Esophagus squamous epithelium (tissue), 5 donors: ENCODE measurements at regions not wholly inside any gene's neighbourhood (a gene's known extent, or its start where the extent isn't known, plus 50 kb on each side); places are given as distances from the start of the nearest gene placed in this dataset.
"Not testable (repeated sequence)": the region's sequence is repeated elsewhere in the genome, so short reads cannot be mapped to it uniquely, and the experiment has no call there.

Experiments
- DNase-seq: peaks from one replicate; lab custom pipeline; 2025; lab: John Stamatoyannopoulos, UW
- H3K27ac ChIP-seq, 4 donors: fragments of 200-600 bp; sonication (generic); one replicate each; pipeline ENCODE4 v1.5.1; 2016 to 2019; ENCODE audit warnings: mild to moderate bottlenecking in 1 of 4
- H3K27me3 ChIP-seq, 4 donors: fragments of 200-600 bp; sonication (generic); 1 replicate in 3 of 4; 2 replicates in 1 of 4; pipeline versions ENCODE4 v1.5.1 to v1.6.0; 2017 to 2021; ENCODE audit warnings: antibody characterized with exemption in 1 of 4
- H3K36me3 ChIP-seq, 3 donors: fragments of 200-600 bp; sonication (generic); one replicate each; pipeline ENCODE4 v1.5.1; 2016 to 2019
- H3K4me1 ChIP-seq, 3 donors: fragments of 200-600 bp; sonication (generic); one replicate each; pipeline ENCODE4 v1.5.1; 2017 to 2019
- H3K4me3 ChIP-seq, 4 donors: fragments of 200-600 bp; sonication (generic); 1 replicate in 3 of 4; 2 replicates in 1 of 4; pipeline ENCODE4 v1.5.1; 2016 to 2019; ENCODE audit warnings: mild to moderate bottlenecking in 2 of 4, moderate library complexity in 1 of 4
- H3K9me3 ChIP-seq, 3 donors: fragments of 200-600 bp; sonication (generic); one replicate each; pipeline ENCODE4 v1.5.1; 2016 to 2019
- POLR2A ChIP-seq, 4 donors: fragments of 450-650 bp; IDR thresholded peaks; one replicate each; pipeline ENCODE4 v1.6.1; 2017; ENCODE audit warnings: antibody characterized with exemption in 4 of 4, mild to moderate bottlenecking in 4 of 4, moderate library complexity in 3 of 4
- WGBS, 2 donors: methylation state at CpG; one replicate each; pipeline ENCODE4 v1.1.5; 2018; 5-methylcytosine and 5-hydroxymethylcytosine counted together
- intact Hi-C: fragments of 100-400 bp; cut with DNase I; formaldehyde crosslinking; loops from one replicate; pipeline ENCODE4 v1.15.0; 2022
- TF ChIP-seq, protein P1 (sequence below), 6 experiments: fragments of 450-650 bp in 4 of 6; fragments of 200-600 bp in 2 of 6; sonication (generic) in 2 of 6; IDR thresholded peaks; one replicate each; pipeline ENCODE4 v1.5.1; 2016 to 2019; ENCODE audit warnings: antibody characterized with exemption in 6 of 6, mild to moderate bottlenecking in 4 of 6, moderate library complexity in 4 of 6
- donor health status: DM: yes; HTN: yes; CAD: no.

- intact Hi-C loops, H3K9me3 ChIP-seq, H3K36me3 ChIP-seq, DNase-seq, H3K4me1 ChIP-seq, H3K27me3 ChIP-seq: not testable (repeated sequence)
- Histone ChIP-seq H3K27ac (peak overlapping the region; percentile 86 to 97 (median 93)), H3K4me3 (peak overlapping the region; percentile 51 to 76 (median 71))
- WGBS, 2 donors = 0 to 1% methylated on average over 5 to 8 of the region's 47 CpGs
- TF ChIP-seq, protein P1, sequence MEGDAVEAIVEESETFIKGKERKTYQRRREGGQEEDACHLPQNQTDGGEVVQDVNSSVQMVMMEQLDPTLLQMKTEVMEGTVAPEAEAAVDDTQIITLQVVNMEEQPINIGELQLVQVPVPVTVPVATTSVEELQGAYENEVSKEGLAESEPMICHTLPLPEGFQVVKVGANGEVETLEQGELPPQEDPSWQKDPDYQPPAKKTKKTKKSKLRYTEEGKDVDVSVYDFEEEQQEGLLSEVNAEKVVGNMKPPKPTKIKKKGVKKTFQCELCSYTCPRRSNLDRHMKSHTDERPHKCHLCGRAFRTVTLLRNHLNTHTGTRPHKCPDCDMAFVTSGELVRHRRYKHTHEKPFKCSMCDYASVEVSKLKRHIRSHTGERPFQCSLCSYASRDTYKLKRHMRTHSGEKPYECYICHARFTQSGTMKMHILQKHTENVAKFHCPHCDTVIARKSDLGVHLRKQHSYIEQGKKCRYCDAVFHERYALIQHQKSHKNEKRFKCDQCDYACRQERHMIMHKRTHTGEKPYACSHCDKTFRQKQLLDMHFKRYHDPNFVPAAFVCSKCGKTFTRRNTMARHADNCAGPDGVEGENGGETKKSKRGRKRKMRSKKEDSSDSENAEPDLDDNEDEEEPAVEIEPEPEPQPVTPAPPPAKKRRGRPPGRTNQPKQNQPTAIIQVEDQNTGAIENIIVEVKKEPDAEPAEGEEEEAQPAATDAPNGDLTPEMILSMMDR (IDR thresholded peaks at IDR 0.05) = peak in 1 of 6 experiments; percentile 5
These were observed 53.6 kb upstream of the PLGLB1 start for GRCh38 chr2:87075054-87075790.

DNA sequence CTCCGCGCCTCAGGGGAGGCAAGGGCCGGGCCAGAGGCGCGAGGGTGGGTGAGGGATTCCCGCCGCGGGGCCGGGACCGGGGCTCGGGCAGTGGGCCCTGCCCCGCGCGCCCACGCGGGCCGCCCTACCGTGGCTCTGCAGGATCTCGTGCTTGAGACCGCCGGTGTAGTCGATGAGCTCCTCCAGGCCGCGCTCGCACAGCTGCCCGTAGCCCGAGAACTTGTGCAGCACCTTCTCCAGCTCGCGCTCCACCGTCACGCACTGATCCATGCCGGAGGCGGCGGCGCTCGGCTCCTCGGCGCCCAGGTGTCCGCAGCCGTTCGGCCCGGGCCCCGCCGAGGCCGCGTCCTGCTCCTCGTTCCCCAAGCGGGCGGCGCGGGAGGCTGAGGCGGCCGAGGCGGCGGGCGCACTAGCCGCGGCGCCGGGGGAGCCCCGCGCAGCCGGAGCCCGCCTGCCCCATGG is 54.2 kb upstream of the PLGLB1 start:
- not testable (repeated sequence) for DNase-seq, H3K36me3 ChIP-seq
- WGBS, 2 donors = 0% methylated on average over 8 of the region's 64 CpGs; no CpG with 5 or more reads in 1 of the 2 donors

GRCh38 chr2:87076253-87077123 is 54.8 kb upstream of the PLGLB1 start:
- H3K27me3 ChIP-seq, H3K4me1 ChIP-seq, H3K36me3 ChIP-seq, H3K9me3 ChIP-seq, intact Hi-C loops, DNase-seq: not testable (repeated sequence)
- H3K27ac ChIP-seq = peak overlapping the region; percentile 86 to 97 (median 93)
- peak overlapping the region; percentile 51 to 76 (median 71) for H3K4me3 ChIP-seq
- 0% methylated on average over 5 of the region's 84 CpGs; no CpG with 5 or more reads in 1 of the 2 donors for WGBS, 2 donors
- TF ChIP-seq POLR2A (IDR thresholded peaks at IDR 0.05) = peak in 2 of 4 donors; percentile 86 to 88

More for the DNA sequence above, 54.2 kb upstream of the PLGLB1 start:
- H3K4me1 ChIP-seq, H3K27me3 ChIP-seq, H3K9me3 ChIP-seq, intact Hi-C loops: not testable (repeated sequence)
- H3K4me3 ChIP-seq = peak overlapping the region; percentile 51 to 76 (median 71)
- peak overlapping the region; percentile 86 to 97 (median 93) for H3K27ac ChIP-seq

DNA sequence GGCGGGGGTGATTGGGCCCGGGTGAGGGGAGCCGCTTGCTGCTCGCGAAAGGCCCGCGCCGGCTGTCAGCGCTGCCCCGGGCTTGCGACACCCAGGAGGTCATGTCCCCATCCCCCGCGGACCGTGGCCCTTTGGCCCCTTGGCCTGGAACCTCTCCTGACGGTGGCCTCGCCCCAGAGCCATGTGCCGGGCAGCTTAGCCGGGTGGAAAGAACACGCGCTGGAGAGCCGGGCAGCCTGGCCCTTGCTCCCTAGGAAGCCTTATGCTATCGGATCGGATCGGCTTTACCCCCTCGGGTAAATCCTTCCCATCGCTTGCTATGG is 55.4 kb upstream of the PLGLB1 start:
- H3K27ac ChIP-seq = peak overlapping the region; percentile 86 to 97 (median 93)
- H3K27me3 ChIP-seq, H3K36me3 ChIP-seq, DNase-seq, intact Hi-C loops, H3K9me3 ChIP-seq, H3K4me1 ChIP-seq: not testable (repeated sequence)
- H3K4me3 ChIP-seq = peak overlapping the region; percentile 51 to 76 (median 71)
- WGBS, 2 donors = no CpG with 5 or more reads among the region's 26 CpGs

- H3K4me3 ChIP-seq = not testable (repeated sequence)
These were observed 60.1 kb upstream of the PLGLB1 start for GRCh38 chr2:87081727-87082126.

GRCh38 chr2:87088079-87088478 is 66.4 kb upstream of the PLGLB1 start:
- H3K4me1 ChIP-seq, H3K4me3 ChIP-seq, H3K36me3 ChIP-seq, H3K27me3 ChIP-seq, DNase-seq, intact Hi-C loops, H3K9me3 ChIP-seq, H3K27ac ChIP-seq: not testable (repeated sequence)
- 79 to 88% methylated on average over 5 to 6 of the region's 6 CpGs for WGBS, 2 donors

More at GRCh38 chr2:87081727-87082126, 60.1 kb upstream of the PLGLB1 start:
- DNase-seq, H3K9me3 ChIP-seq, H3K27me3 ChIP-seq, H3K4me1 ChIP-seq, H3K27ac ChIP-seq, H3K36me3 ChIP-seq, intact Hi-C loops: not testable (repeated sequence)
- WGBS, 2 donors = no CpG with 5 or more reads among the region's 2 CpGs

DNA sequence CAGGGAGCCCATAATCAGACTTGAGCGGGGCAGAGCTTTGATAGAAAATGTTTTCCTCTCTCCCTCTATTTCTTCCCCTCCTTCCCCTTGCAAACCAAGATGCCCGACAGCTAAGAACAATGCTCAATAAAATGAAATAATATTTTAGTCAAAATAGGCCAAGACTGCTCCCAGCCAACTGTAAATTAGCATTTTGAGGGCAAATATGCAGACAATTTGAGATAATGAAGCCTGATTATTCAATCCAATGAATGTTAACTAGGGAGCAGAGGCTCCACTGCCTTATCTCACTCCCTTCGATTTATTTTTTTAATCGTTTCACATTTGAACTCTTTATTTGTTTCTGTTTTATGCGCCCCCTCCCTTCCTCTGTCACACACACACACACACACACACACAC is 67.8 kb upstream of the PLGLB1 start:
- H3K4me3 ChIP-seq, H3K4me1 ChIP-seq, H3K27me3 ChIP-seq, H3K36me3 ChIP-seq, H3K9me3 ChIP-seq, H3K27ac ChIP-seq, DNase-seq, intact Hi-C loops: not testable (repeated sequence)
- WGBS, 2 donors = 88% methylated on average over 1 of the region's 5 CpGs; no CpG with 5 or more reads in 1 of the 2 donors

- H3K4me1 ChIP-seq, intact Hi-C loops: not testable (repeated sequence)
These were observed 71.6 kb upstream of the PLGLB1 start for GRCh38 chr2:87093252-87093651.

DNA sequence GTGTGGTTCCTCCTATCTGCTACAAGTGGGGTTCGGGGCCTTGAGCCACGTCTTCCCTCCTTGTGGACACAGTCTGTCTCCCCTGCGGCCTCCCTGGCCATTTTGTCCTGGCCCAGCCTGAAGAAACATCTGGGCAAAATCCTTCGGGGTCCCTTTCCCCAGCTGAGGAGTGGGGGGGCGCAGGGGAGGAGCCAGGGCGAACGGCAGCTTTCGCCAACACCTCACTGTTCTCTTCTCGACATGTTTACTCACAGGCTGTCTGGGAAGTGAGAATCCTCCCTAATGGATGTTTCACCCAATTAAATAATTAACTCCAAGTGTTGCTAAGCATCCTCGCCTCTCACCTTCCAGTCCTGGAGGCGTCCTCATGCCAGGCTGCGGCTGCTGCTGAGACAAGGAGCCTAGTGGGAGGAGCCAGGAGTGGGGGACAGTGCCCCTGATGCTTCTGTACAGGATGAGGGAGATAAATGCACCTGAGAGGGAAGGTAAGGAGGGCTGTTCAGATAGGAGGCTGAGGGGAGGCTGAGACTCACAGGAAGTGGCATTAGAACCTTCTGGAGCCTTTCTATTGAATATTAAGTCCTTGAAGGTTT is 72.4 kb upstream of the PLGLB1 start:
- H3K27ac ChIP-seq, DNase-seq, intact Hi-C loops, H3K4me3 ChIP-seq, H3K36me3 ChIP-seq, H3K9me3 ChIP-seq, H3K27me3 ChIP-seq, H3K4me1 ChIP-seq: not testable (repeated sequence)
- 49 to 80% methylated on average over 2 to 5 of the region's 12 CpGs for WGBS, 2 donors

More at GRCh38 chr2:87093252-87093651, 71.6 kb upstream of the PLGLB1 start:
- H3K36me3 ChIP-seq, H3K9me3 ChIP-seq, H3K4me3 ChIP-seq, H3K27ac ChIP-seq, DNase-seq, H3K27me3 ChIP-seq: not testable (repeated sequence)
- WGBS, 2 donors = 100% methylated on average over 1 of the region's 7 CpGs

- intact Hi-C loops, H3K27ac ChIP-seq, H3K27me3 ChIP-seq: not testable (repeated sequence)
These were observed 74.2 kb upstream of the PLGLB1 start for GRCh38 chr2:87095804-87096203.

DNA sequence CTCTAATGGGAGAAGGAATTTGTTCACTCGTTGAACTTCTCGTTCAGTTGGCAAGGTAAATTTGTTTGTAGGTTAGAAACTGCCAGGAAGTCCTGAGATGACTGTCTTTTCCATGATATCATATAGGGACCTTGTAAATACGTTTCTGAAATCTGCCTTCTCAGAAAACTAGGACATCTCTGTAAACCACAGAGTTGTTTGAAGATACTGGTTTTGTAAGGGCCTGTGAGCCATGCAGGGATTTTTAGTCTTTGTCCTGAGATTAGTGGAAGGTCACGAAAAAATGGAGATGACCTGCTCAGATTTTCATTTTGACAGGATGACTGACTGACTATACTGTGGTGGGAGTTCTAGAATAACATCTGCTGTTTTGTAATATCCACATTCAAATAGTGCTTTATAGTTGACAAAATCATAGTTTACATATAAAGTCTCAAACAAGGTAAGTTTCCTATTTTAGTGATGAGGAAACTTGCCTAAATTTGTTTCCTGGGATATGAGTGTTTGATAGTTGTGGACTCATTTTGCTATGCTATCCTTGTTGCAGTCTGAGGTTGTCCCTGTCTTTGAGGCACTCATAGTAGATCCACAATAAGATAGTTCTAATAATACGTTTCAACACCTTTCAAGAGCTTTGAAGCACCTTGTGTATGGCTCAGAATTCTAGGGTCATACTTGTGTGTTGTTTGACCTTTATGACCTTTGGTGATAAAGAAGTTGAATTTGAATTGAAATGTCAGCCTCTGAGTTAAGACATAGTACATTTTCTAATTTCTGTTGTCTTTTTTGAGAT is 107.3 kb upstream of the PLGLB1 start:
- DNase-seq, H3K36me3 ChIP-seq, H3K4me3 ChIP-seq, intact Hi-C loops, H3K4me1 ChIP-seq, H3K27me3 ChIP-seq, H3K9me3 ChIP-seq, H3K27ac ChIP-seq: not testable (repeated sequence)
- 37 to 43% methylated on average over 3 of the region's 5 CpGs for WGBS, 2 donors

More at GRCh38 chr2:87095804-87096203, 74.2 kb upstream of the PLGLB1 start:
- H3K9me3 ChIP-seq, H3K4me3 ChIP-seq, H3K4me1 ChIP-seq, DNase-seq, H3K36me3 ChIP-seq: not testable (repeated sequence)
